ENCODE measurements at regions not wholly inside any gene's neighbourhood (a gene's known extent, or its start where the extent isn't known, plus 50 kb on each side); places are given as distances from the start of the nearest gene placed in this dataset.

GRCh38 chr5:72041654-72042053 is 65.6 kb upstream of the MAP1B start:
- Histone ChIP-seq H3K27ac (ENCODE audit: low read depth, low read length) (no peak overlapping the region), H3K9ac (ENCODE audit: low read length in 5 of 5) (no peak overlapping the region), H3K4me1 (ENCODE audit: control insufficient read depth in 5 of 5, insufficient read depth in 5 of 5, low read length in 5 of 5) (no peaks in the 10 kb centered on the region), H3K9me3 (ENCODE audit: control insufficient read depth in 5 of 5, low read length in 5 of 5) (no peaks in the 10 kb centered on the region), H3K4me3 (ENCODE audit: low read depth in 1 of 5, low read length in 5 of 5) (no peak overlapping the region), H3K27me3 (ENCODE audit: control insufficient read depth in 5 of 5, insufficient read depth in 4 of 5, low read length in 5 of 5) (no peaks in the 10 kb centered on the region), H3K36me3 (ENCODE audit: control insufficient read depth in 5 of 5, insufficient read depth in 5 of 5, low read length in 5 of 5) (no peaks in the 10 kb centered on the region)

GRCh38 chr5:72042097-72042496 is 65.2 kb upstream of the MAP1B start:
- H3K9me3 ChIP-seq (ENCODE audit: control insufficient read depth in 5 of 5, low read length in 5 of 5) = no peaks in the 10 kb centered on the region
- no peak overlapping the region for H3K27ac ChIP-seq (ENCODE audit: low read depth, low read length)
- no peaks in the 10 kb centered on the region for H3K4me1 ChIP-seq (ENCODE audit: control insufficient read depth in 5 of 5, insufficient read depth in 5 of 5, low read length in 5 of 5)
- H3K36me3 ChIP-seq (ENCODE audit: control insufficient read depth in 5 of 5, insufficient read depth in 5 of 5, low read length in 5 of 5) = no peaks in the 10 kb centered on the region
- H3K4me3 ChIP-seq (ENCODE audit: low read depth in 1 of 5, low read length in 5 of 5) = no peak overlapping the region
- no peaks in the 10 kb centered on the region for H3K27me3 ChIP-seq (ENCODE audit: control insufficient read depth in 5 of 5, insufficient read depth in 4 of 5, low read length in 5 of 5)
- no peak overlapping the region for H3K9ac ChIP-seq (ENCODE audit: low read length in 5 of 5)

- no peak overlapping the region for H3K27ac ChIP-seq (ENCODE audit: low read depth, low read length)
- H3K27me3 ChIP-seq (ENCODE audit: control insufficient read depth in 5 of 5, insufficient read depth in 4 of 5, low read length in 5 of 5) = no peaks in the 10 kb centered on the region
- H3K4me1 ChIP-seq (ENCODE audit: control insufficient read depth in 5 of 5, insufficient read depth in 5 of 5, low read length in 5 of 5) = no peaks in the 10 kb centered on the region
- H3K36me3 ChIP-seq (ENCODE audit: control insufficient read depth in 5 of 5, insufficient read depth in 5 of 5, low read length in 5 of 5) = no peaks in the 10 kb centered on the region
- no peak overlapping the region for H3K9ac ChIP-seq (ENCODE audit: low read length in 5 of 5)
- no peaks in the 10 kb centered on the region for H3K9me3 ChIP-seq (ENCODE audit: control insufficient read depth in 5 of 5, low read length in 5 of 5)
- H3K4me3 ChIP-seq (ENCODE audit: low read depth in 1 of 5, low read length in 5 of 5) = no peak overlapping the region
Measured at GRCh38 chr5:72045692-72046091, 61.6 kb upstream of the MAP1B start.

GRCh38 chr5:72046106-72046505 is 61.2 kb upstream of the MAP1B start:
- Histone ChIP-seq H3K9me3 (ENCODE audit: control insufficient read depth in 5 of 5, low read length in 5 of 5) (no peaks in the 10 kb centered on the region), H3K27ac (ENCODE audit: low read depth, low read length) (no peak overlapping the region), H3K4me1 (ENCODE audit: control insufficient read depth in 5 of 5, insufficient read depth in 5 of 5, low read length in 5 of 5) (no peaks in the 10 kb centered on the region), H3K27me3 (ENCODE audit: control insufficient read depth in 5 of 5, insufficient read depth in 4 of 5, low read length in 5 of 5) (no peaks in the 10 kb centered on the region), H3K9ac (ENCODE audit: low read length in 5 of 5) (no peak overlapping the region), H3K36me3 (ENCODE audit: control insufficient read depth in 5 of 5, insufficient read depth in 5 of 5, low read length in 5 of 5) (no peaks in the 10 kb centered on the region), H3K4me3 (ENCODE audit: low read depth in 1 of 5, low read length in 5 of 5) (no peak overlapping the region)

GRCh38 chr5:72055636-72056035 is 51.6 kb upstream of the MAP1B start:
- H3K9me3 ChIP-seq (ENCODE audit: control insufficient read depth in 5 of 5, low read length in 5 of 5) = no peaks in the 10 kb centered on the region
- no peaks in the 10 kb centered on the region for H3K4me1 ChIP-seq (ENCODE audit: control insufficient read depth in 5 of 5, insufficient read depth in 5 of 5, low read length in 5 of 5)
- H3K36me3 ChIP-seq (ENCODE audit: control insufficient read depth in 5 of 5, insufficient read depth in 5 of 5, low read length in 5 of 5) = no peaks in the 10 kb centered on the region
- no peak overlapping the region for H3K27ac ChIP-seq (ENCODE audit: low read depth, low read length)
- H3K4me3 ChIP-seq (ENCODE audit: low read depth in 1 of 5, low read length in 5 of 5) = no peak overlapping the region
- H3K27me3 ChIP-seq (ENCODE audit: control insufficient read depth in 5 of 5, insufficient read depth in 4 of 5, low read length in 5 of 5) = peaks cover 0 to 5% (median 4%) of the 10 kb centered on the region in 5 donors
- H3K9ac ChIP-seq (ENCODE audit: low read length in 5 of 5) = no peak overlapping the region

All from subcutaneous abdominal adipose tissue (tissue), 5 donors.